ENCODE measurements at regions not wholly inside any gene's neighbourhood (a gene's known extent, or its start where the extent isn't known, plus 50 kb on each side); places are given as distances from the start of the nearest gene placed in this dataset.
"Not testable (repeated sequence)": the region's sequence is repeated elsewhere in the genome, so short reads cannot be mapped to it uniquely, and the experiment has no call there.

DNA sequence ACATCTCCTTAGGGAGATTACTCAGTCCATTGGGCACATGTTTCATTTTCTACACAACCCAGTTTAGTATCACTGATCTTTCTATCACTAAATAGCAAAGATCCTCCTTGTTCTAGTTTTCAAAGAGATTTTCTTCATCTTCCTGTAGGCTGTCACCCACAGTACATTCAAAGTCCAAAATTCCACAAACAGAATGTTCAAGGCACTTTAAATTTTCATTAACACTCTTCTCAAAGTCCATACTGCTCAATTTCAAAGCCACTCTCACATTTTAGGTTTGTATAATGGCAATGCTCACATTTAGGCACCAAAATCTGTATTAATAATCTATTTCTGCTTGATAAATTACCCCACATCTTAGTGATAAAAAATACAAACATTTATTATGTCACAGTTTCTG, 152.8 kb downstream of the FSIP2 start:
- no peak for DNase-seq

DNA sequence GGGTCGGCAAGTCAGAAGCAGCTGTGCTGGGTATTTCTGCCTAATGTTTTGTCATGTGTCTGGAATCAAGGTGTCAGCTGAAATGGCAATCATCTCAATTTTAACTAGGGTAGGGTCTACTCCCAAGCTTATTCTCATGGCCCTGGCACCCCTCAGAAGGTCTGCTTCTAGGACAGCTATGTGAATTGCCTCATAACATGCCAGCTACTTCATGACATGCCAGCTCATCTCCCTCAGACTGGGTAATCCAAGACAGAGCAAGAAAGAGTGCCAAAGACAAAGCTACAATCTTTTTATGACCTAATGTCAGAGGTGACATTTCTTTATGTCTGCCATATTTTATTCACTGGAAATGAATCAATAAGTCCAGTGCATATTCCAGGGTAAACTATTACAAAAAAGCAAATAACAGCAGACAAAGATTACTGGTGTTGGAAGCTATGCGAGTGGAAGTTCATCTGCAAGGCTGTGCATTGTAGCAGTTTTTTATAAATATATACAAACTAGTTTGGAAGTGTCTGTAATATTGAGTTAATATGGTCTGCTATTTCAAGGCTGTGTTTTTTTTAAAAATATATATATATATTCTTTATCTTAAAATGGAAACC, 153.3 kb downstream of the FSIP2 start:
- DNase-seq = no peak

DNA sequence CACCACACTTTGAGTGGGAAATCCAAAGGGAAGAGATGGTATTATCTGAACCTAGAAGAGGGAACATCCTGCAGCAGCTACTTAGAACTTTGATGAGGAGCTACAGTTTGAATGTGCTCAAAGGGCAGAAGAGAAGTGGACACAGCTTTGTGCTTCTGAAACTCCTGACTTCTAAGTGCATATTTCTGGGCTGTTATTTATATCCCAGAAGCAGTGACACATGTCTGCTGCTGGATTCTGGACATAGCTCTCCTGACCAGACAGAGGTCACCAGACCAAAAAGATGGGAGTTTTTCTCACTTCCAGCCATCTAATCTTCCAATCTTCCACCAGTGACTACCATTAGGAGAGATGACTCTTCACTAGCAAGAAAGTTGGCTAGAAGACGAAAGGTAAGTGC, 153.9 kb downstream of the FSIP2 start:
- DNase-seq = no peak

DNA sequence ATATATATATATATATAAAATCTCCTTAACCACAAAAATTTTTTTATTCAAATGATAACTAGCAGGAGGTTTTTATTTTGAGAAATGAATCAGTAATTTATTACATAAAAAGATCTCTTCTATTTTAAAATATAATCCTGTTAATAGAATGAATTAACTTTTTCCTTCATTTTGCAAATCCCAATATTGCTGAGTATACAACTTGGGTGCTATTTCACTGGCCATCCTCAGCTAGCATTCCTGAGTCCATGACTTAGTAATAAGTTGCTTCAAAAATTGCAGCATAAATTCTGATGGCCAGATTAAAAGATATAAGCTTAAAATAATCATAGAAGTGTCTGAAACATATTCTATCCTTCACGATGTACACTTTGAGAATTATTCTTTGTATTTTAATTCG, 155.6 kb downstream of the FSIP2 start:
- DNase-seq = no peak

DNA sequence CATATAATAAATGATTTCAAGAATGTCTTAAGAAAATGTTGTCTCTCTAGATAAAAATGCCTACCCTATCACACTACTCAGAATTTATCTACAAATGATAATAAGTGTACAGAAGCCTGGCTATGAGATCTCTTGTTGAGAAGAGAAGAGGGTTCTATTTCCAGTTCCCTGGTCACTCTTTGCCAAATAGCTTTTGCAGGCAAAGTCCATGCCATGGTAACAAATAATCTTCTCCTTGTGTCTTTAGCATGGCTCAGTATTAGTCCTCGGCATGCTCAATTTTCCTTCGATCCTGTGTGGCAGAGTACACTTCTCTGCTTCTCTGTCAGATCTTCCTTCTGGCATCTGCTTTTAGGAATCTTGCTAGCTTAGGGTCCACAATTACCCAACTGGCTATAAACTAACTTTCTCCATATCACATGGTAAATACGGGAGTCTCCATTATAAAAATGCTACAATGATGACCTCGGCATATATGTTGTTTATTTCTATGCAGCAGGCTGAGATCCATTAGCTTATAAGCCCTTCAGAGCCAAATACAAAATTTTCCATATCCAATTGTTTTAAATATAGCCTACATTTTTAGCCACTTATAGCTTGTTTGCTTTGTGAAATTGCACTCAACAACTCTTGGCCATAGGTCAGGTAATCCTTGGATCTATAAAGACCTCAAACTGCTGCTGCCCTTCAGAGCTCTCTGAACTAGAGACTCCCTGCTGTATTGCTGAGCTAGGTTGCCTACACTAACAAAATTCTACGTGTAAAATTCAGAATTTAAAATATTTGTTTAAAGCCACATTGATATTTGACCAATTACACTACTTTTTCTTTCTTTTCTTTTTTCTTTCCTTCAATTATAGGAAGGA, 157.5 kb downstream of the FSIP2 start:
- no peak for DNase-seq

DNA sequence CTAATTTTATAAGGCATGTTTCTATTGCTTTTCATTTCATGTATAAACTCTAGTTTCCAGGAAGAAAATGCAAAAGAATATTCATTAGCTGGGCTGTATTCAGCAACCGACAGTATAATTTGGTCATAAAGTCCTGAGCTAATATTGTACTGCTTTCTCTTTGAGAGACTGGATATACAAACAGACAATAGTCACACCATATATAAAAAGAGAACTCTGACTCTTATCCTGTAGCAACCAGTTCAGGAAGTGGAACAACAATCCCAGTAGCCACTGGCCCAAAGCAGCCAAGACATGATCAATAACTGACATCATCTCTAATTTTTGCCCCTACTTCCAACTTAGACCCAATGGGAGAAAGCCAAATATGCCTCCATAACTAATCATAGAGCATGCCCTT, 160.8 kb downstream of the FSIP2 start:
- no peak for DNase-seq

DNA sequence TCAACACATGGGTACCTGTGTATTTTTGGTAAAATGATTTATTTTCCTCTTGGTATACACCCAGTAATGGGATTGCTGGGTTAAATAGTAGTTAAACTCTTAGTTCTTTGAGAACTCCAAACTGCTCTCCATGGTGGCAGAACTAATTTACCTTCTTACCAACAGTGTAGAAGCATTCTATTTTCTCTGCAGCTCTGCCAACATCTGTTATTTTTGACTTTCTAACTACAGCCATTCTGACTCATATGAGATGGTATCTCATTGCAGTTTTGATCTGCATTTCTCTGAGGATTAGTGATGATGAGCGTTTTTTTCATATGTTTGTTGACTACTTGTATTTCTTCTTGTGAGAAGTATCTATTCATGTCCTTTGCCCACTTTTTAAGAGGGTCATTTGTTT, 180.6 kb downstream of the FSIP2 start:
- no peak for DNase-seq

DNA sequence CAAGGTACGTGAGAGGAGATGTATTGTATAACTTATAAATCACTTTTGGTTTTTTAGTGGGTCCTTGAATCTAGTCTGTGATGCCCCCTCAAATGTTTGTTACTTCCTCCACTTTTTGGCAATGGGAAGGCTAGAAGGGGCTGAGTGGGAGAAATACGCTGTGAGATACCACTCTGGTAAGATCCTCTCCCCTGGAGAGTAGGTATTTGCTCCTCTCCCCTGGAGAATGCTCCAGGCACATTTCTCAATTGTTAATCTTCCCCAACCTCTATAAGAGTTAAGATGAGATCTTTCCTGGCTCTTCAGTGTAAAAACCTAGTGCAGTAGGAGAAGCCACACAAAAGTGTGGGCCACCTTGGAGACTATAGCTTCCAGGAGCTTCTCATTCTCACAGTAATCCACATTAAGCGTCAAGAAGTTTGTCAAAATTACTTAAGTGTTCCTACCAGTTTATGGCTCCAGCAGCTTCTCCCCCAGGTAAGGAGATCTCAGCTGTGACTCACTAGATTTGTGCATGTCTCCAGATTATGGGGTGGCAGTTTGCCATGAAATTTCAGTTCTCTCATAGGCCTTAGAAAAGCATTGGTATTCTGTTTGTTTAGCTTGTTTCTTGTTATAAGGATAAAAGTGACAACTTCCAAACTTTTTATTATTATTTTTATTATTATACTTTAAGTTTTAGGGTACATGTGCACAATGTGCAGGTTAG, 182.6 kb downstream of the FSIP2 start:
- no peak for DNase-seq

DNA sequence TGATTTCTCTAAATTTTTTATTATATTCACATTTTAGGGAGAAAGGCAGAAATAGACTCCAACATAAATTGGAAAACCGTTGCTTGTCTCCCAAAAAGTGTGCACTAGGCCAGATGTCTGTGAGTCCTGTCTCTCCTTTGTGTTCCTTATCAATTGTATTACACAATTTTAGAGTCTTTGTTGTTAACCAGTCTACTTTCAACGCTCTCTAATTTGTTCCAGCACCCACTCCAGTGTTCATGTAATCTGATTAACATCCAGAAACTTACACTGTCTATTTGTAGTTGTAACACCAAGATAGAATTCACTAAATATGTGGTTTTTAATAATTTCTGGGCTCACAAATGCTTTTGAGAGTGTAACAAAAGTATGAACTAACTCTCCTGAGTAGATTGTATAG, 195.6 kb downstream of the FSIP2 start:
- DNase-seq = no peak

DNA sequence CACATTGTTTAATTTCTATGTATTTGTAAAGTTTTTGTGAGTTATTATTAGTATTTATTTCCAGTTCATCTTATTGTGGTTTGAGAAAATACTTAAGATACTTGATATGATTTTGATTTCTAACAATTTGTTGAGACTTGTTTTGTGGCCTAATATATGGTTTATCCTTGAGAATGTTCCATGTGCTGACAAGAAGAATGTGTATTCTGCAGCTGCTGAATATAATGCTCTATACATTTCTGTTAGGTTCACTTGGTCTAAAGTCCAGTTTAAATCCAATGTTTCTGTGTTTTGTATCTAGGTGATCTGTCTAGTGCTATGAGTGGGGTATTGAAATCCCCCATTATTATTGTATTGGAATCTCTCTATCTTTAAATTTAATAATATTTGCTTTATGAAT, 201.3 kb downstream of the FSIP2 start:
- DNase-seq = no peak

DNA sequence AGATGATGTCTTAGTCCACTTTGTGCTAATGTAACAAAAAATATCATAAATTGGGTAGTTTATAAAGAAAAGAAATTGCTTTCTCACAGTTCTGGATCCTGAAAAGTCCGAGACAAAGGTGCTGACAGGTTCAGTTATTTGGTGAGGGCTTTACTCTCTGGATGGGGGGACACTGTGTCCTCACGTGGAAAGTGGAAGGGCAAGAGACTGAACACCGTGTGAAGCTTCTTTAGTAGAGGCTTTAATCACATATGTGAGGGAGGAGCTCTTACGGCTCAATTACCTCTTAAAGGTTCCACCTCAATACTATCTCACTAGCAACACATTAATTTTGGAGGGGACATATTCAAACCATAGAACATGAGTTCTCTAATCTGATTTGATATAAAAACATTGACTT, 204.3 kb downstream of the FSIP2 start:
- DNase-seq = no peak

DNA sequence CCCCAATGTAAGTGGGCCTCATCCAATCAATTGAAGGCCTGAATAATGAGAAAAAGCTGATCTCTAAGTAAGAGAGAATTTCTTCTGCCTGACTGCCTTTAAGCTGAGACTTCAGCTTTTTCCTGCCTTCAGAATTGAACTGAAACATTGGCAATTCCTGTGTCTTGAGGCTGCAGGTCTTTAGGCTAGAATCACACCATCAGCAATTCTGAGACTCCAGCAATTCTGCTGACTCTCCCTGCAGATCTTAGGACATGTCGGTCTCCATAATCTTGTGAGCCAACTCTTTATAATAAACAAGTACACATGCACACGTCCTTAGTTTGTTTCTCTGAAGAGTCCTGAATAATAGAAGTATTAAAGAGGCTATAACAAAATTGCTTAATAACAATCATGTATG, 209.1 kb downstream of the FSIP2 start:
- no peak for DNase-seq

DNA sequence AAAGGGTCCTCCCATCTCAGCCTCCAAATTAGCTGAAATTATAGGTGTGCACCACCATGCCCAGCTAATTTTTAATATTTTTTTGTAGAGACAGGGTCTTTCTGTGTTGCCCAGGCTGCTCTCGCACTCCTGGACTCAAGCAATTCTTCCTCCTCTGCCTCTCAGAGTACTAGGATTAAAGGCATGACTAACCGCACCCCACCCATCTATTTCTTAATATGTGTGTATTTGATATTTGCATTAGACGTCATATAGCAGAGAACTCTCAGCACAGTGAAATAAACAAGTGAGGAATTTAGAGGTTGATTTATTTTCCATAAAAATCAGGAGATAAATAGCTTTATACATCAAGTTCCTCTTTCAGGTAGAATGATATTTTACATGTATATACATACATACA, 213.5 kb downstream of the FSIP2 start:
- DNase-seq = no peak

DNA sequence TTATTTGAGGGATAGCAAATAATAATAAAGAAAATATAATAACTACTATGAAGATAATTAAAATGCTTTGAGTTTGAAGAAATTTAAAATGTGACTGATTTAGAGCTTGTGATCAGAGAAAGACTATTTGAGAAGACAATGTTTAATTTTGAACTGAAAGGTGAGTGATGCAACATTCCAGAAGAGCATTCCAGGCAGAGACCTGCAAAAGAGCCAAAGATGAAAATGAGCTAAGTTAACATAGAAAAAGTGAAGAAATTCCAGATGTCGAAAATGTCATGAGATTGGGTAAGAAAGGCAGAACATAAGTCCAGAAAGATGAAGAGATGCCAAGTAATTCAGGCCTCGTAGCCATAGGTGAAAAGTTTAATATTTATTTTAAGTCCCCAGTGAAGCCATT, 215.8 kb downstream of the FSIP2 start:
- DNase-seq = no peak

DNA sequence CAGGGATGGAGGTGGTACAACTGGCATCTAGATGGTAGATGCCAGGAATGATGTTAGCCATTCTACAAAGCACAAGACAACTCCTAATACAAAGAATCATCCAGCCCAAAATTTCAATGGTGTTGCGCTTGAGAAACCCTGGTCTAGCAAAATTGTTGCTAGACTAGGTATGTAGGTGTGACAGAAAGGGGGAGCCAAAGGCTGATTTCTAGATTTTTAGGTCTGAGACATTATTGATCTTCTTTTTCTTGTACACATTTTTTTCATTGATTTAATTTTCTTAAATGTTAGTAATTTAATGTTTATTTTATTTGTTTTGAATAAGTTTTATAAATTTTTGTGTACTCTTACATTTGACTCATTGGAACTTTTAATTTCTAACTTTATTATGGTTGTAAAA, 216.4 kb downstream of the FSIP2 start:
- no peak for DNase-seq

DNA sequence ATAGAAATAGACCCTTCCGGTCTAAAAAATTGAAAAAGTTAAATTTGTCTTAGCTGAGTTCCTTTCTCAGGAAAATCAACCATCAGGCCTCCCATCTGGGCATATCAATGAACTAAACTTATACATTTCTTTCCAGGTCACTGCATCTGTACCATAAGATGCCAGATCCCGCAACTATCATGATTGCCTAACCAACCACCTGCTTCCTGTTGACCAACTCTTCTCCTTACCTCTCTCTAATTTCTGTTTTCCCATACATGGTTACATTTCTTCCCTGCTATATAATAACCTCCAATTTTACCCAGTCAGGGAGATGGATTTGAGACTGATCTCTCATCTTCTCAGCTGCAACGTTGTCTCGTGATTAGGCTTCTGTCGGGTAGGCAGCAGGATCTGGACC, 228.7 kb downstream of the FSIP2 start:
- DNase-seq = no peak

DNA sequence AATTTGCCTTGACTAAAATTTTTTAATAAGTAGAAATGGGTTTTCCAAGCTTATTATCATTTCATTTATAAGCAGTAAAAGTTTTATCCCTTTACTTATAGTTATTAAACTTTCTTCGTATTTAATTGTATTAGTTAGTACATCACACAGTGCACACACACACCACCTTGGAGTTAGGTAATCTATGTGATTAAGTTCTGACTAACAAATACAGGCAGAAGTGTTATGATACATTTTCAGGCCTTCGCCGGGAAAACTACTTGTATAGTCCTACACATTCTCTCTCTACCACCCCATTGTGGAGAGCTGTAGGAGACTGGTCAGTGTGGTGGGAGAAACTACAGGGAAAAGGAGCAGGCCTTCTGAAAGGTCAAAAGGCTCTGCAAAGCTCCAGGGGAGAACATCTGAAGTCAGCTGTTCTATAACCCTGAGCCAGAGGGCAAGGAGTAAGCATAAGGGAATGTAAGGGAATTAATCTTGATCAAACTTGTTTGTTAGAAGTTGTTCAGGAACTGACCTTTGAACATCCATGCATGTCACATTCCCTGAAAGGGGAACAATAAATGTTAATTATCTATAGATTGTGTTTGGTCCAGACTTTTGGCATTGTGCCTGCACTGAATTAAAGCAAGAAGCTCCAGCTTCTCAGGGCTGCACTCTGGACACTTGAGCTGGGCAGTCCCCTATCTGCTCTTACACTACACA, 231.7 kb downstream of the FSIP2 start:
- DNase-seq = no peak

DNA sequence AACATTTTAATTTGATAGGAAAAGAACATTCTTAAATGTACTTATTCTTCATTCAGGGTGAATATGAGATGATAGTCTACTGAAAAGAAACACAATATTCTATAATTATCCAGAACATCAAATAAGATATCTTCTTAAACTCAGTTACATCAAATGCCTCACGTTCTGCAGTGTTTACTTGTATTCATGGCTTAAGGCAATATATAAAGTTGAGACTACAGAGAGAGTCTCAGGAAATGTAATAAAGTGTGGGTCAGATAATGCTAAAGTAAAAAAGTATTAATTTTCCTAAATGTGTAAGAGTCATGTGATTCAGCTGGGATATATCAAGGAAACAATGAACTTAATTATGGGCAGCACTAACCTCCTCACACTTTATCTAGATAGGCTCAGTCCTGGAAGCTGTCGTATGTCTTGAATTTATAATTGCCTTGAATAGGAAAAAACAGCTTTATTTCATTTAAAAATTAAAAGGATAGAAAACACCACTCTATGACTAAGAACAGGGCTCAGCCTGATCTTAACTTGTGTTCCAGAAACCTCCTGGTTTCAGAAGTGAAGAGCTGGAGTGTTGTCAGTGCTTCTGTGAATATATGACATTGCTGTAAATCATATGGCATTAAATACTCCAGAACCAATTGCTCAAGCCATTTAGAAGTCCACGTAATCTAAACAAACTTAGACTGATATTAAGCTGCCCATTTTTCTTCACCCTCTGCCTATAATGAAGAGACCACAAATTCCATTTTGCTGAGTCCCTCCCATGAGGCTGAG, 240.2 kb downstream of the FSIP2 start:
- DNase-seq = no peak

DNA sequence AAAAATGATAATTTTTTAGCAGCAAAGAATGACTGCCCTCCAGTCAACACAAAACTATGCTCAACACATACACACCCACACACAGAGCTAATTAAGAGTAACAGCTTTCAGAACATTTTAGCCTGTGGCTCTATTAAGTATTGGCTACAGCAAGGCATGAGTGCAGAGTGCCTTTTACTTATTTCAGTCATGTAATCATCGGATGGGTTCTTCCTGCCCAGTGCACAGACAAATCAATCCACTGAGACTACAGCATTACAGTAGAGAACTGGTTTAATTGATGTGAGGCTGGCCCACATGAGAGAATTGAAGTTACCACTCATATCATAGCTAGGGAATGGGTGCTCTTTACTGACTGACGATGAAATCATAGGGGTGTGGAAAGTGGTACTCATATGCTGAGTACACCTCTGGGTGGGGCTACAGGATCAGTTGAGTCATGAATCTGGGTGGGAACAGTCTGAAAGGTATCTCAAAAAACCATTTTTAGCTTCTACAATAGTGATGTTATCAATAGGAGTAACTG, 241.0 kb downstream of the FSIP2 start:
- DNase-seq = no peak

DNA sequence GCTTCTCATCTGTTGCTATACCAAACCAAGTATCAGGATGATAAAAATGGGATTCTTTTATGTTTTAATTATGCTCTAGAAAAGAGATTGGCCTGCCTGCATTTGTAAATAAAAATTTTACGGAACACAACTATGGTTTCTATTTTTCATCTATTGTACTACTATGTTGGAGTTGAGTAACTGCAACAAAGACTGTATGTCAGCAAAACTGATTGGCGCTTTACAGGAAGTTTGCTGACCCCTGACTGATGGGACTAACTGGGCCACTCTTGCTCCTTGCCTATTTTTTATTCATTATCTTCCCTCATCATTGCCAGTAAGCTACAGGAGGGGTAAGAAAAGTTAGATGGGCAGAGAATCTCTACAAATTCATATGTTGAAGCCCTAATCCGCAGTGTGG, 242.3 kb downstream of the FSIP2 start:
- no peak for DNase-seq

DNA sequence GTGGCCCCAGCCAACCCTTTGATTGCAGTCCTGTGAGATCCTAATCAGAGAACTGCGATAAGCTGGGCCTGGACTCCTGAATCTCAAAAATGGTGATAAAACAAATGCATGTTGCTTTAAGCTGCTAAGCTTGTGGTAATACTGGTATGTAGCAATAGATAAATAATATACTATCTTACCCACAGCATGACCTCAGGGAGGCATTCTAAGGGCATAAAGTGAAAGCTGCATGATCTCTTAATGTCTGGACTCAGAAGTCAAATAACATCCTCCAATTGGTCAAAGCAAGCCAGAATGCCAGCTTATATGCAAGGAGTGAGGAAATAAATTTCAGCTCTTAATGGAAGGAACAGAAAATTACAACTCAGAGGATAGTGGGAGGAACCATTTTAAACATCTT, 246.1 kb downstream of the FSIP2 start:
- DNase-seq = no peak

DNA sequence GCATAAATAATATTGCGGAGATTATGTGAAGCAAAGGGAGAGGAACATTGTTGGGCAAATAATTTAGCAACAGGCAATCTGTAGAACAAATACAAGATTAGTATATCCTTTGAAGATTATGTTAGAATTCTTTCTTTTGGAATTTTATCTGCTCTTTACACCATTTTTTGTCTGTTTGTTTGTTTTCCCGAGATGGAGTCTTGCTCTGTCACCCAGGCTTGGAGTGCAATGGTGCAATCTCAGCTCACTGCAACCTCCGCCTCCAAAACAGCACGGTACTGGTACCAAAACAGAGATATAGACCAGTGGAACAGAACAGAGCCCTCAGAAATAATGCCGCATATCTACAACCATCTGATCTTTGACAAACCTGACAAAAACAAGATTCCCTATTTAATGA, 250.3 kb downstream of the FSIP2 start:
- DNase-seq = not testable (repeated sequence)
